Muscle of leg (tissue), 3 donors: ENCODE measurements at regions not wholly inside any gene's neighbourhood (a gene's known extent, or its start where the extent isn't known, plus 50 kb on each side); places are given as distances from the start of the nearest gene placed in this dataset.
A peak's percentile ranks its signal among the peaks of the same experiment; 100 is the strongest.

ENCODE experiments used
- DNase-seq: peaks from one replicate; pipeline ENCODE4 v3.0.0; 2013
- H3K27ac ChIP-seq: one replicate; pipeline ENCODE4 v1.5.1; 2013; ENCODE audit warnings: mild to moderate bottlenecking, low read length, control low read depth
- H3K27me3 ChIP-seq: one replicate; pipeline ENCODE4 v1.6.1; 2013; ENCODE audit warnings: low read length; ENCODE audit not compliant: control insufficient read depth, insufficient read depth
- H3K36me3 ChIP-seq: one replicate; pipeline ENCODE4 v1.6.1; 2013; ENCODE audit warnings: low read length; ENCODE audit not compliant: control insufficient read depth, insufficient read depth
- H3K4me1 ChIP-seq: one replicate; pipeline ENCODE4 v1.6.1; 2013; ENCODE audit warnings: low read length; ENCODE audit not compliant: control insufficient read depth, insufficient read depth
- H3K4me3 ChIP-seq: one replicate; pipeline ENCODE4 v1.5.1; 2013; ENCODE audit warnings: low read length, control low read depth
- H3K9me3 ChIP-seq: replicated peaks from 2 replicates; pipeline ENCODE4 v1.6.1; 2013; ENCODE audit warnings: low read depth, low read length; ENCODE audit not compliant: control insufficient read depth
- WGBS: methylation state at CpG from one replicate; pipeline ENCODE4 v1.1.5; 2013; ENCODE audit warnings: missing lambda C conversion rate; ENCODE audit not compliant: insufficient coverage; 5-methylcytosine and 5-hydroxymethylcytosine counted together

GRCh38 chr11:134655189-134655989 lies 243.3 kb upstream of the B3GAT1 start:
- H3K27me3 ChIP-seq = peaks cover 5% of the 10 kb centered on the region
- peaks cover 4% of the 10 kb centered on the region for H3K4me1 ChIP-seq
- H3K27ac ChIP-seq = no peak overlapping the region
- no peaks in the 10 kb centered on the region for H3K9me3 ChIP-seq
- H3K36me3 ChIP-seq = no peaks in the 10 kb centered on the region
- WGBS = 70% methylated on average over 10 of the region's 11 CpGs
- H3K4me3 ChIP-seq = no peak overlapping the region
- peak; percentile 16 for DNase-seq

DNA sequence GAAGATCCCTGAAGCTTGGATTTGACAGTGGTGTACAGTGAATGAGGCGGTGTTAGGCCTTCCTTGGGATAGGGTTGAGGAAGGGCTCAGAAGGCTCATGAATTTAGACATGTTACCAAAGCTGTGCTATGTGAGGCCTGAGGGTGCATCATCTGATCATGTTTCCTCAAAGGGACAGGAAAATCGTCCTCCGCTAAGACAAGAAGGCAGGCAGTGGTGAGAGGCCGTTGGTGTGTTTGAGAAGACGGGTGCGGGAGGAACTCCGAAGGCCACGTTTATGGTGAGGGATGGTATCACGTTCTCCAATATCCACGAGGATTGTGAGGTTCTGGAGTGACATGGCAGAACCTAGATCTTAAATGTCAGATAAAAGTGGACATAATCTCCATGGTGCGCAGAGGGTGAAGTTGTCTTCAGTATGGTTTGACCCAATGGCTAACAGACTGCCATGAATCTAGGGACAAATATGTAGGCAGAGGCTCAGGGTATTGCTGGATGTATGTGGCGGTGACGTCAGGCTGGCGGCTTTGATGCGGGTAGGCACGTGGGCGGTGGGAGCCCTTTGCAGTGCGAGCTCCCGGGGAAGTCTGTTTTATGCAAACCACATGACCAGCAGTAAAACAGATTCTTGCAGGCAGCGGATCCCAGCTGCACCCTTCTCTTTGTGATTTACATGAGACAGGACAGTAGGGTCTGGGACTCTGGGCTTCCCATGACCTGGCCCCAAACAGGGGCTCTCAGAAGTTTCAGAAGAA lies 242.3 kb upstream of the B3GAT1 start:
- WGBS = 72% methylated on average over 20 of the region's 20 CpGs
- Histone ChIP-seq H3K27ac (no peak overlapping the region), H3K4me3 (no peak overlapping the region), H3K36me3 (no peaks in the 10 kb centered on the region), H3K27me3 (peaks cover 6% of the 10 kb centered on the region), H3K4me1 (peaks cover 4% of the 10 kb centered on the region), H3K9me3 (no peaks in the 10 kb centered on the region)
- DNase-seq = no peak

DNA sequence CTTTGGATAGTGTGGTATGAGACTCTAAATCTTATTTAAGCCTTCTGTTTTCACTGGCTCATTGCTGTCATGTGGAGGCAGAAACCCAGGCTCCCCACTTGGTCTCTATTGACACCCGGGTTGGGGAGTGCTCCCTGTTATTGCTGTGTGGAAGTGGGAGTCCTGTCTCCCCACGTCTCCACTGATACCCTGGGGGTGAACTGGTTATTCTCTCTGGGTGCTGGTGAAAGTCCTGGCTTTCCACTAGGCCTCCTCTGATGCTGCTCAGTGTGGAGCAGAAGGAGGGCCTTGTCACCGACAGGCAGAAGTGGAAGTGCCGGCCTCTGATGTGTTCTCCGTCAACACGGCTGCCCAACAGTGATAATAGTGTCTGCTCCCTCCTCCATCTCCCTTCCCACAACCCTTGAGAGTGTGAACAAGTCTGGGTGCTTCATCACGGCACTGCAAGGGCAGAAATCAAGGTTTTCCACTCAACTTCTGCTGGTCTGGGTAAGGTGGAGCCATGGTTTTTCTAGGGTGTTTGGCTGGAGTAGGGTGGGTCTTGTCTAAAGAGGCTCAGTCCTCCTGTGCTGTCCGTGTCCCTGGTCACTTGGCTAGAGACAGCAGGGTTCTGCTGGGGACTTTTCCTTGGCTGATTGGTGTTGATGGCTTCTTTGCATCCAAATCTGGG lies 240.7 kb upstream of the B3GAT1 start:
- 60% methylated on average over 1 of the region's 8 CpGs for WGBS
- Histone ChIP-seq H3K9me3 (no peaks in the 10 kb centered on the region), H3K27me3 (peaks cover 11% of the 10 kb centered on the region), H3K27ac (no peak overlapping the region), H3K4me1 (peaks cover 4% of the 10 kb centered on the region), H3K36me3 (no peaks in the 10 kb centered on the region), H3K4me3 (no peak overlapping the region)
- no peak for DNase-seq

GRCh38 chr11:134647066-134647743 lies 235.2 kb upstream of the B3GAT1 start:
- Histone ChIP-seq H3K27me3 (peaks cover 36% of the 10 kb centered on the region), H3K27ac (no peak overlapping the region), H3K4me3 (no peak overlapping the region), H3K9me3 (no peaks in the 10 kb centered on the region), H3K4me1 (peaks cover 11% of the 10 kb centered on the region), H3K36me3 (no peaks in the 10 kb centered on the region)
- no peak for DNase-seq
- 100% methylated on average over 1 of the region's 5 CpGs for WGBS

- DNase-seq = no peak
- Histone ChIP-seq H3K4me3 (no peak overlapping the region), H3K36me3 (no peaks in the 10 kb centered on the region), H3K4me1 (peaks cover 11% of the 10 kb centered on the region), H3K9me3 (no peaks in the 10 kb centered on the region), H3K27ac (no peak overlapping the region), H3K27me3 (peaks cover 43% of the 10 kb centered on the region)
Observed at GRCh38 chr11:134646561-134646960, 234.5 kb upstream of the B3GAT1 start.

- Histone ChIP-seq H3K4me1 (peaks cover 11% of the 10 kb centered on the region), H3K27me3 (peaks cover 51% of the 10 kb centered on the region), H3K9me3 (no peaks in the 10 kb centered on the region), H3K4me3 (no peak overlapping the region), H3K27ac (no peak overlapping the region), H3K36me3 (no peaks in the 10 kb centered on the region)
- WGBS = 80% methylated on average over 3 of the region's 5 CpGs
- no peak for DNase-seq
Observed at GRCh38 chr11:134645576-134645975, 233.5 kb upstream of the B3GAT1 start.

- Histone ChIP-seq H3K9me3 (no peaks in the 10 kb centered on the region), H3K27ac (no peak overlapping the region), H3K4me3 (no peak overlapping the region), H3K27me3 (peaks cover 54% of the 10 kb centered on the region), H3K36me3 (no peaks in the 10 kb centered on the region), H3K4me1 (peaks cover 11% of the 10 kb centered on the region)
- DNase-seq = peak; percentile 25
- 41% methylated on average over 13 of the region's 20 CpGs for WGBS
Observed at GRCh38 chr11:134644476-134645456, 232.7 kb upstream of the B3GAT1 start.

DNA sequence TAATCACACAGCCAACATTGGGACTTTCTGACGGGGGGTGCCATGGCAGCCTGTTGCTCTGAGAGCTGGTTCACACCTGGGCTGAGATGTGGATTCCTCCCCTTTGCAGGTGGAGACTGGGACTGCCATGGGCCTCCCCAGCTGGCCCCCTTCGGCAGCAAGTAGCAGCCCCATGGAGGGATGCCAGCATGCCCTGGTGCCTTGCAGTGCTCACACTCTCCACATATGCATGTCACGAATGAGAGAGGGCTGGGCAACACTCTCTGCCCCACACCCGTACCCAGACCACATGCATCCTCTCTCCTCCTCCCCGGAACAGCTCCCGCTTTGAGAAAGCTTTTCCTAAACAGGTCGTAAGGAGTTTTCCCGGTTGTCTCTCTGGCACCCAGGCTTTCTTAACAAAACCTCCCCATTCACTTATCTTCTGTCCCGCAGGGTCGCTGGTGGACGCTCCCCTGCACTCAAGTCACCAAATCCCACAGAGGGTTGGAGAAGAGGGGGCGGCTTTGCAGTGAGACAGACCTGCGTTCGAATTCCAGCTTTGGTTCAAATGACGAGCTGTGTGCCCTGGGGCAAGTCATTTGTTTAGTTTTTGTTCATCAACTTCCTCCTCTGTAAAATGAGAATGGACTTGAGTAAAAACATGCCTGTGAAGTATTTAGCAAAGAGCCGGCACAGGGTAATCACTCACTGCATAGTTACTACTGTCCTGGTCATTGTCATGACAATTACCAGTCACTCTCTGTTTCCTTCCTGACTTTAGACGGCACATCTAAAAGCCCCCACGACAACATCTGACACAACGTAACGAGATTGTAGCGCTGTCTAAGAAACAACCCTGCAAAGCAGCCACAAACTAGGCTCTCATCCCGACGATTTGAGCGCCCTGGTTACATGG lies 231.3 kb upstream of the B3GAT1 start:
- H3K27me3 ChIP-seq = peaks cover 54% of the 10 kb centered on the region
- no peaks in the 10 kb centered on the region for H3K9me3 ChIP-seq
- no peak for DNase-seq
- no peak overlapping the region for H3K27ac ChIP-seq
- H3K4me3 ChIP-seq = no peak overlapping the region
- H3K36me3 ChIP-seq = no peaks in the 10 kb centered on the region
- WGBS = 40% methylated on average over 15 of the region's 24 CpGs
- H3K4me1 ChIP-seq = peaks cover 14% of the 10 kb centered on the region
